IMR-90 (cell line): ENCODE measurements at regions not wholly inside any gene's neighbourhood (a gene's known extent, or its start where the extent isn't known, plus 50 kb on each side); places are given as distances from the start of the nearest gene placed in this dataset.

Source experiments
- ATAC-seq: fragments of 200-7000 bp; cut with Tn5 transposase; 2 replicates; pipeline ENCODE4 v1.9.1; 2020; ENCODE audit warnings: low read depth, mild to moderate bottlenecking, moderate library complexity
- BruUV-seq: library from RNA; stranded (reverse); fragments of 400-500 nt; replicated peaks from 2 replicates; lab custom pipeline; 2021; lab: Mats Ljungman, UMichigan
- CTCF ChIA-PET: fragments of 300-600 bp; formaldehyde crosslinking; extraction: SDS; loops from one replicate; lab custom pipeline; 2021; ENCODE audit warnings: antibody characterized with exemption; lab: Yijun Ruan, JAX
- POLR2A ChIA-PET: fragments of 300-600 bp; sonication (Branson Sonifier 250); formaldehyde crosslinking; loops from one replicate; lab custom pipeline; 2022; ENCODE audit warnings: antibody characterized with exemption; ENCODE audit not compliant: unreplicated experiment; lab: Charles Lee
- DNase-seq: peaks from one replicate; pipeline ENCODE4 v3.0.0; 2013
- H2AFZ ChIP-seq: replicated peaks from 2 replicates; pipeline ENCODE3; 2013; ENCODE audit warnings: low read length, mild to moderate bottlenecking; ENCODE audit not compliant: poor library complexity
- H2AK5ac ChIP-seq: 2 replicates; pipeline ENCODE4 v1.6.1; 2013; ENCODE audit warnings: low read depth, low read length, inconsistent platforms
- H2AK9ac ChIP-seq: replicated peaks from 2 replicates; pipeline ENCODE3; 2013; ENCODE audit warnings: mild to moderate bottlenecking, low read depth, low read length, moderate library complexity; ENCODE audit not compliant: poor library complexity
- H2BK120ac ChIP-seq: 2 replicates; pipeline ENCODE4 v1.6.1; 2013; ENCODE audit warnings: low read depth, low read length, inconsistent platforms
- H2BK15ac ChIP-seq: 3 replicates; pipeline ENCODE4 v1.6.1; 2013; ENCODE audit warnings: low read depth, low read length, inconsistent platforms
- H2BK20ac ChIP-seq: 2 replicates; pipeline ENCODE4 v1.6.1; 2013; ENCODE audit warnings: low read depth, mild to moderate bottlenecking, inconsistent platforms, low read length, moderate library complexity
- H2BK5ac ChIP-seq: 2 replicates; pipeline ENCODE4 v1.6.1; 2013; ENCODE audit warnings: mild to moderate bottlenecking, low read depth, low read length, inconsistent platforms; ENCODE audit not compliant: poor library complexity, severe bottlenecking
- H3K14ac ChIP-seq: replicated peaks from 2 replicates; pipeline ENCODE4 v1.6.1; 2013; ENCODE audit warnings: low read depth, low read length, inconsistent platforms
- H3K18ac ChIP-seq: 2 replicates; pipeline ENCODE4 v1.6.1; 2013; ENCODE audit warnings: low read depth, low read length, control low read depth
- H3K23ac ChIP-seq: 2 replicates; pipeline ENCODE4 v1.6.1; 2013; ENCODE audit warnings: low read depth, low read length, inconsistent platforms
- H3K27ac ChIP-seq: 2 replicates; pipeline ENCODE4 v1.5.1; 2013; ENCODE audit warnings: mild to moderate bottlenecking, control low read depth, low read length; ENCODE audit not compliant: insufficient read depth
- H3K27me3 ChIP-seq: 2 replicates; pipeline ENCODE4 v1.6.1; 2013; ENCODE audit warnings: low read length; ENCODE audit not compliant: control insufficient read depth, insufficient read depth
- H3K36me3 ChIP-seq: 2 replicates; pipeline ENCODE4 v1.6.1; 2013; ENCODE audit warnings: low read length, mixed read lengths; ENCODE audit not compliant: control insufficient read depth, insufficient read depth
- H3K4ac ChIP-seq: 2 replicates; pipeline ENCODE4 v1.6.1; 2013; ENCODE audit warnings: low read depth, low read length, inconsistent platforms
- H3K4me1 ChIP-seq: 2 replicates; pipeline ENCODE4 v1.6.1; 2013; ENCODE audit warnings: low read length, mixed read lengths; ENCODE audit not compliant: control insufficient read depth, insufficient read depth
- H3K4me2 ChIP-seq: 2 replicates; pipeline ENCODE4 v1.6.1; 2013; ENCODE audit warnings: low read depth, mild to moderate bottlenecking, control low read depth, low read length, moderate library complexity
- H3K4me3 ChIP-seq: 2 replicates; pipeline ENCODE4 v1.5.1; 2013; ENCODE audit warnings: low read depth, mild to moderate bottlenecking, control low read depth, low read length, moderate library complexity; ENCODE audit not compliant: insufficient read depth
- H3K56ac ChIP-seq: 2 replicates; pipeline ENCODE4 v1.6.1; 2013; ENCODE audit warnings: low read length, inconsistent platforms; ENCODE audit not compliant: insufficient read depth; ENCODE audit errors: extremely low read depth
- H3K79me1 ChIP-seq, 2 experiments: 2 replicates each; pipeline ENCODE4 v1.6.1; 2013; ENCODE audit warnings: low read length in 2 of 2, inconsistent platforms in 1 of 2, low read depth in 1 of 2
- H3K9ac ChIP-seq: 2 replicates; pipeline ENCODE4 v1.6.1; 2013; ENCODE audit warnings: low read depth, low read length, control low read depth
- H3K9me1 ChIP-seq: 2 replicates; pipeline ENCODE4 v1.6.1; 2013; ENCODE audit warnings: low read length, inconsistent platforms; ENCODE audit not compliant: insufficient read depth
- H3K9me3 ChIP-seq: 2 replicates; pipeline ENCODE4 v1.6.1; 2013; ENCODE audit warnings: low read length; ENCODE audit not compliant: control insufficient read depth, insufficient read depth
- H4K20me1 ChIP-seq: 2 replicates; pipeline ENCODE4 v1.6.1; 2013; ENCODE audit warnings: low read length, inconsistent platforms; ENCODE audit not compliant: insufficient read depth
- H4K5ac ChIP-seq: 2 replicates; pipeline ENCODE4 v1.6.1; 2013; ENCODE audit warnings: mild to moderate bottlenecking, low read depth, low read length, control low read depth
- H4K8ac ChIP-seq, 2 experiments: 2 replicates each; pipeline ENCODE4 v1.6.1; 2013; ENCODE audit warnings: low read depth in 2 of 2, low read length in 2 of 2, control low read depth in 1 of 2, inconsistent platforms in 1 of 2
- H4K91ac ChIP-seq: 2 replicates; pipeline ENCODE4 v1.6.1; 2013; ENCODE audit warnings: low read depth, low read length, inconsistent platforms; ENCODE audit not compliant: insufficient read depth
- BHLHE40 ChIP-seq: fragments of 150-350 bp; IDR thresholded peaks from 2 replicates; pipeline ENCODE4 v1.6.1; 2016; ENCODE audit warnings: mild to moderate bottlenecking, low read depth, low read length
- CEBPB ChIP-seq: IDR thresholded peaks from 2 replicates; pipeline ENCODE4 v1.6.1; 2012; ENCODE audit warnings: low read depth, low read length, improper control_type of control experiment
- CHD1 ChIP-seq: IDR thresholded peaks from 2 replicates; pipeline ENCODE4 v1.6.1; 2012; ENCODE audit warnings: low read depth, low read length, improper control_type of control experiment
- FOS ChIP-seq: fragments of 150-350 bp; IDR thresholded peaks from 2 replicates; pipeline ENCODE4 v1.6.1; 2016; ENCODE audit warnings: low read depth, low read length
- MAFK ChIP-seq: IDR thresholded peaks from 2 replicates; pipeline ENCODE4 v1.6.1; 2012; ENCODE audit warnings: low read depth, low read length, improper control_type of control experiment
- MAZ ChIP-seq: IDR thresholded peaks from 2 replicates; pipeline ENCODE4 v1.6.1; 2012; ENCODE audit warnings: low read depth, mild to moderate bottlenecking, low read length, improper control_type of control experiment, moderate library complexity, borderline replicate concordance
- MXI1 ChIP-seq: IDR thresholded peaks from 2 replicates; pipeline ENCODE4 v1.6.1; 2012; ENCODE audit warnings: low read depth, mild to moderate bottlenecking, low read length, moderate library complexity, borderline replicate concordance
- POLR2A ChIP-seq: IDR thresholded peaks from 2 replicates; pipeline ENCODE4 v1.6.1; 2012; ENCODE audit warnings: mild to moderate bottlenecking, low read depth, low read length
- RAD21 ChIP-seq: IDR thresholded peaks from 2 replicates; pipeline ENCODE4 v1.6.1; 2012; ENCODE audit warnings: low read length, improper control_type of control experiment
- RCOR1 ChIP-seq: IDR thresholded peaks from 2 replicates; pipeline ENCODE4 v1.6.1; 2012; ENCODE audit warnings: mild to moderate bottlenecking, low read length, improper control_type of control experiment; ENCODE audit not compliant: insufficient replicate concordance
- RFX5 ChIP-seq: IDR thresholded peaks from 2 replicates; pipeline ENCODE4 v1.8.0; 2012; ENCODE audit warnings: low read depth, mild to moderate bottlenecking, low read length, moderate library complexity
- dilution Hi-C: fragments of 300-500 bp; cut with HindIII; formaldehyde crosslinking; loops from one replicate; pipeline ENCODE4 v1.14.3; 2018; ENCODE audit warnings: low sequenced_read_pairs; ENCODE audit not compliant: unreplicated experiment
- in situ Hi-C: fragments of 300-500 bp; cut with MboI; formaldehyde crosslinking; loops from 3 replicates; pipeline ENCODE4 v1.14.3; 2019; ENCODE audit warnings: low sequenced_read_pairs, inconsistent platforms, mixed read lengths
- intact Hi-C: fragments of 100-400 bp; cut with micrococcal nuclease; formaldehyde crosslinking; loops from 2 replicates; pipeline ENCODE4 v1.10.0; 2022
- TF ChIP-seq, protein P1 (sequence below): fragments of 150-350 bp; IDR thresholded peaks from 2 replicates; pipeline ENCODE4 v1.6.1; 2016; ENCODE audit warnings: low read depth, mild to moderate bottlenecking, low read length, moderate library complexity, borderline replicate concordance
- TF ChIP-seq, protein P2 (sequence below): conservative IDR thresholded peaks from 2 replicates; pipeline ENCODE4 v1.5.1; 2012; ENCODE audit warnings: mild to moderate bottlenecking, low read depth, low read length, improper control_type of control experiment

DNA sequence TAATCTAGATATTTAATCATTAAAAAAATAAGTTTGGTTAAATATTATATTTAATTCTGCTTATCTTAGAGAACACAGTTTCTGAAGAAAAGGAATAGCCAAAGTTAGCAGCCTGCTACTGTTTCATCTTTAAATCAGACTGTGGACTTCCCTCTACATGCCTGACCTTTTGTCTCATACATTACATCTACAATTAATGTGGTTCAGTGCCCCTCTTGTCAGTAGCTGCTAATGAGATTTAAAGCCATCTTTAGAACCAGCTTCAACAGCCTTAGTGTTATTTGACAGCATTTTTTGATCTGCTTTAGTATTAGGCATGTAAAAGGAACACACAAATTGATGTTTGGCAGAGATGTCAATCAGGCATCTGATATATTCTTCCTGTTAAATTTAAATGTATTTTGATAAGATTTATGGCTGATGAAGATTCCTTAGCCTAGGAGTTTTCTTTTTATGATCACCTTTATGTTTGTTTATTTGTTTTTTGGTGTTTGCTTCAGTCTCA lies 1925.8 kb upstream of the PRR20A start:
- no TSS peak for BruUV-seq
- H2AK9ac ChIP-seq: no peak overlapping the region
- no peaks in the 10 kb centered on the region for H3K4me1 ChIP-seq
- no peaks in the 10 kb centered on the region for H3K79me1 ChIP-seq
- H3K9me1 ChIP-seq: no peaks in the 10 kb centered on the region
- intact Hi-C loops: no loop called here
- ATAC-seq: no peak
- no peak overlapping the region for H2BK5ac ChIP-seq
- no peak overlapping the region for H4K5ac ChIP-seq
- no peaks in the 10 kb centered on the region for H4K20me1 ChIP-seq
- ChIA-PET POLR2A (no interaction called here), CTCF (no interaction called here)
- H2BK120ac ChIP-seq: no peak overlapping the region
- no peaks in the 10 kb centered on the region for H3K27me3 ChIP-seq
- dilution Hi-C loops: no loop called here
- H2AFZ ChIP-seq: no peak overlapping the region
- in situ Hi-C loops: no loop called here
- no peak overlapping the region for H4K91ac ChIP-seq
- TF ChIP-seq BHLHE40 (no peak), MAFK (no peak), CEBPB (no peak), FOS (no peak), CHD1 (no peak), RCOR1 (no peak), MXI1 (no peak), RAD21 (no peak), MAZ (no peak), RFX5 (no peak), POLR2A (no peak)
- TF ChIP-seq, protein P1, sequence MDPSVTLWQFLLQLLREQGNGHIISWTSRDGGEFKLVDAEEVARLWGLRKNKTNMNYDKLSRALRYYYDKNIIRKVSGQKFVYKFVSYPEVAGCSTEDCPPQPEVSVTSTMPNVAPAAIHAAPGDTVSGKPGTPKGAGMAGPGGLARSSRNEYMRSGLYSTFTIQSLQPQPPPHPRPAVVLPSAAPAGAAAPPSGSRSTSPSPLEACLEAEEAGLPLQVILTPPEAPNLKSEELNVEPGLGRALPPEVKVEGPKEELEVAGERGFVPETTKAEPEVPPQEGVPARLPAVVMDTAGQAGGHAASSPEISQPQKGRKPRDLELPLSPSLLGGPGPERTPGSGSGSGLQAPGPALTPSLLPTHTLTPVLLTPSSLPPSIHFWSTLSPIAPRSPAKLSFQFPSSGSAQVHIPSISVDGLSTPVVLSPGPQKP: no peak
- TF ChIP-seq, protein P2, sequence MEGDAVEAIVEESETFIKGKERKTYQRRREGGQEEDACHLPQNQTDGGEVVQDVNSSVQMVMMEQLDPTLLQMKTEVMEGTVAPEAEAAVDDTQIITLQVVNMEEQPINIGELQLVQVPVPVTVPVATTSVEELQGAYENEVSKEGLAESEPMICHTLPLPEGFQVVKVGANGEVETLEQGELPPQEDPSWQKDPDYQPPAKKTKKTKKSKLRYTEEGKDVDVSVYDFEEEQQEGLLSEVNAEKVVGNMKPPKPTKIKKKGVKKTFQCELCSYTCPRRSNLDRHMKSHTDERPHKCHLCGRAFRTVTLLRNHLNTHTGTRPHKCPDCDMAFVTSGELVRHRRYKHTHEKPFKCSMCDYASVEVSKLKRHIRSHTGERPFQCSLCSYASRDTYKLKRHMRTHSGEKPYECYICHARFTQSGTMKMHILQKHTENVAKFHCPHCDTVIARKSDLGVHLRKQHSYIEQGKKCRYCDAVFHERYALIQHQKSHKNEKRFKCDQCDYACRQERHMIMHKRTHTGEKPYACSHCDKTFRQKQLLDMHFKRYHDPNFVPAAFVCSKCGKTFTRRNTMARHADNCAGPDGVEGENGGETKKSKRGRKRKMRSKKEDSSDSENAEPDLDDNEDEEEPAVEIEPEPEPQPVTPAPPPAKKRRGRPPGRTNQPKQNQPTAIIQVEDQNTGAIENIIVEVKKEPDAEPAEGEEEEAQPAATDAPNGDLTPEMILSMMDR: no peak
- no peak overlapping the region for H2BK20ac ChIP-seq
- no peak overlapping the region for H3K56ac ChIP-seq
- H4K8ac ChIP-seq: no peak overlapping the region
- no peak overlapping the region for H3K9ac ChIP-seq
- no peak overlapping the region for H3K18ac ChIP-seq
- no peak overlapping the region for H3K14ac ChIP-seq
- no peak overlapping the region for H3K4me2 ChIP-seq
- no peak overlapping the region for H2AK5ac ChIP-seq
- H3K23ac ChIP-seq: no peak overlapping the region
- no peak overlapping the region for H3K4me3 ChIP-seq
- DNase-seq: no peak
- no peak overlapping the region for H2BK15ac ChIP-seq
- H3K4ac ChIP-seq: no peak overlapping the region
- no peaks in the 10 kb centered on the region for H3K36me3 ChIP-seq
- H3K27ac ChIP-seq: no peak overlapping the region
- H3K9me3 ChIP-seq: peaks cover 2% of the 10 kb centered on the region; the same call in 1 of the 2 replicates
